Thyroid gland (tissue), 4 donors: ENCODE measurements at regions not wholly inside any gene's neighbourhood (a gene's known extent, or its start where the extent isn't known, plus 50 kb on each side); places are given as distances from the start of the nearest gene placed in this dataset.

Experiments used
- CTCF ChIP-seq, 6 experiments: fragments of 200-600 bp in 3 of 6; fragments of 450-650 bp in 3 of 6; sonication (generic) in 3 of 6; IDR thresholded peaks; one replicate each; pipeline ENCODE4 v1.5.1; 2016 to 2019; ENCODE audit warnings: antibody characterized with exemption in 6 of 6, mild to moderate bottlenecking in 2 of 6, inconsistent platforms in 1 of 6, moderate library complexity in 1 of 6
- POLR2A ChIP-seq, 2 donors: fragments of 450-650 bp; IDR thresholded peaks; one replicate each; pipeline ENCODE4 v1.6.1; 2017; ENCODE audit warnings: antibody characterized with exemption in 2 of 2, mild to moderate bottlenecking in 2 of 2, moderate library complexity in 1 of 2

GRCh38 chr13:60700994-60701393 lies 304.0 kb downstream of the TDRD3 start:
- no peak for TF ChIP-seq POLR2A (IDR thresholded peaks at IDR 0.05)
- TF ChIP-seq CTCF (IDR thresholded peaks at IDR 0.05) = no peak
